ENCODE measurements at regions not wholly inside any gene's neighbourhood (a gene's known extent, or its start where the extent isn't known, plus 50 kb on each side); places are given as distances from the start of the nearest gene placed in this dataset.

- no peak for TF ChIP-seq EZH2 (IDR thresholded peaks at IDR 0.05; ENCODE audit: insufficient read depth, poor library complexity, severe bottlenecking)
- no peak for TF ChIP-seq EZH2phosphoT487 (IDR thresholded peaks at IDR 0.05; ENCODE audit: insufficient read depth, low read depth)
Observed at GRCh38 chr12:124501112-124501561, 66.3 kb downstream of the NCOR2 start.

Data from GM23248 (cell line).